H1 (cell line): ENCODE measurements at regions not wholly inside any gene's neighbourhood (a gene's known extent, or its start where the extent isn't known, plus 50 kb on each side); places are given as distances from the start of the nearest gene placed in this dataset.

Experiments
- JUN ChIP-seq: IDR thresholded peaks from 2 replicates; pipeline ENCODE4 v1.6.1; 2011; ENCODE audit warnings: low read depth, mild to moderate bottlenecking, improper control_type of control experiment, low read length
- NRF1 ChIP-seq: IDR thresholded peaks from 2 replicates; pipeline ENCODE4 v1.6.1; 2011; ENCODE audit warnings: mild to moderate bottlenecking, low read depth, low read length, improper control_type of control experiment
- POLR2A ChIP-seq, 2 experiments: IDR thresholded peaks; 1 replicate in 1 of 2; 2 replicates in 1 of 2; pipeline ENCODE4 v1.6.1; 2011; ENCODE audit warnings: low read depth in 2 of 2, low read length in 2 of 2, mild to moderate bottlenecking in 2 of 2; ENCODE audit errors: control extremely low read depth in 1 of 2
- RAD21 ChIP-seq, 2 experiments: IDR thresholded peaks in 1 of 2; conservative IDR thresholded peaks in 1 of 2; 2 replicates each; pipeline ENCODE4 v1.6.1; 2011; ENCODE audit warnings: low read depth in 2 of 2, low read length in 2 of 2, improper control_type of control experiment in 1 of 2, inconsistent platforms in 1 of 2, mild to moderate bottlenecking in 1 of 2, moderate library complexity in 1 of 2
- TBP ChIP-seq: IDR thresholded peaks from 2 replicates; pipeline ENCODE4 v1.6.1; 2011; ENCODE audit warnings: low read depth, low read length, improper control_type of control experiment
- TF ChIP-seq, protein P1 (sequence below), 3 experiments: IDR thresholded peaks; 1 replicate in 2 of 3; 2 replicates in 1 of 3; pipeline versions ENCODE4 v1.5.1 to v1.6.1; 2011; ENCODE audit warnings: low read length in 3 of 3, mild to moderate bottlenecking in 3 of 3, inconsistent platforms in 2 of 3, low read depth in 1 of 3, moderate library complexity in 1 of 3; ENCODE audit not compliant: insufficient read depth in 1 of 3; ENCODE audit errors: control extremely low read depth in 1 of 3

DNA sequence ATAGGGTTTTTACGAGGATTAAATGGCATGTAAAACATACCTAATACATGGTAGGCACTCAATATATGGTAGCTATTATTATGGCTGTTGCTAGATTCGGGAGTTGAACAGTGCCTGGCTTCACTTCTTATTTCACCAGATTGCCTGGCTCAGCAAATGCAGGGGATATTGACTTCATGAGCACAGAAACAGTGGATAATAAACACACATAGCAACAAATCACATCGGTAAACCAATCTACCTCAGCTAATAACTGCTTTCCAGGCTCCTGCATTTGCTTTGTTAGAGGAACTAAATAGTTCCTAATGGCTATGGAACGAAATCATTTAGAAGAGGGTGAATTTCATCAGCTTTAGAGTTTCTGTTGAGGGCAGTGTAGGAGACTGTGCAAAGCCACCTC lies 105.2 kb upstream of the TMCC3 start:
- TF ChIP-seq POLR2A (IDR thresholded peaks at IDR 0.05; ENCODE audit: control extremely low read depth in 1 of 2, low read depth in 2 of 2, low read length in 2 of 2) (no peak), RAD21 (IDR thresholded peaks at IDR 0.05 in 1 of 2, conservative IDR thresholded peaks at IDR 0.05 in 1 of 2; ENCODE audit: low read depth in 2 of 2, low read length in 2 of 2) (no peak), TBP (no peak), NRF1 (no peak), JUN (no peak)
- TF ChIP-seq, protein P1, sequence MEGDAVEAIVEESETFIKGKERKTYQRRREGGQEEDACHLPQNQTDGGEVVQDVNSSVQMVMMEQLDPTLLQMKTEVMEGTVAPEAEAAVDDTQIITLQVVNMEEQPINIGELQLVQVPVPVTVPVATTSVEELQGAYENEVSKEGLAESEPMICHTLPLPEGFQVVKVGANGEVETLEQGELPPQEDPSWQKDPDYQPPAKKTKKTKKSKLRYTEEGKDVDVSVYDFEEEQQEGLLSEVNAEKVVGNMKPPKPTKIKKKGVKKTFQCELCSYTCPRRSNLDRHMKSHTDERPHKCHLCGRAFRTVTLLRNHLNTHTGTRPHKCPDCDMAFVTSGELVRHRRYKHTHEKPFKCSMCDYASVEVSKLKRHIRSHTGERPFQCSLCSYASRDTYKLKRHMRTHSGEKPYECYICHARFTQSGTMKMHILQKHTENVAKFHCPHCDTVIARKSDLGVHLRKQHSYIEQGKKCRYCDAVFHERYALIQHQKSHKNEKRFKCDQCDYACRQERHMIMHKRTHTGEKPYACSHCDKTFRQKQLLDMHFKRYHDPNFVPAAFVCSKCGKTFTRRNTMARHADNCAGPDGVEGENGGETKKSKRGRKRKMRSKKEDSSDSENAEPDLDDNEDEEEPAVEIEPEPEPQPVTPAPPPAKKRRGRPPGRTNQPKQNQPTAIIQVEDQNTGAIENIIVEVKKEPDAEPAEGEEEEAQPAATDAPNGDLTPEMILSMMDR (IDR thresholded peaks at IDR 0.05; ENCODE audit: control extremely low read depth in 1 of 3, insufficient read depth in 1 of 3, low read depth in 1 of 3, low read length in 3 of 3): no peak
